Vagina (tissue), 2 donors: ENCODE measurements at regions not wholly inside any gene's neighbourhood (a gene's known extent, or its start where the extent isn't known, plus 50 kb on each side); places are given as distances from the start of the nearest gene placed in this dataset.

Source experiments
- POLR2A ChIP-seq, 2 donors: fragments of 450-650 bp; IDR thresholded peaks; one replicate each; pipeline ENCODE4 v1.6.1; 2017; ENCODE audit warnings: antibody characterized with exemption in 2 of 2, mild to moderate bottlenecking in 2 of 2, moderate library complexity in 2 of 2
- POLR2AphosphoS5 ChIP-seq, 2 donors: sonication (generic); formaldehyde crosslinking; IDR thresholded peaks; one replicate each; pipeline ENCODE4 v1.9.0; 2017; ENCODE audit warnings: antibody characterized with exemption in 2 of 2, mild to moderate bottlenecking in 2 of 2, low read depth in 1 of 2; ENCODE audit not compliant: insufficient read depth in 1 of 2
- TF ChIP-seq, protein P1 (sequence below), 3 experiments: fragments of 450-650 bp in 2 of 3; fragments of 200-600 bp in 1 of 3; sonication (generic) in 1 of 3; IDR thresholded peaks; one replicate each; pipeline ENCODE4 v1.5.1; 2017 to 2019; ENCODE audit warnings: antibody characterized with exemption in 3 of 3, mild to moderate bottlenecking in 2 of 3, moderate library complexity in 2 of 3

GRCh38 chr7:136030867-136031318, 53.7 kb upstream of the MTPN start:
- TF ChIP-seq, protein P1, sequence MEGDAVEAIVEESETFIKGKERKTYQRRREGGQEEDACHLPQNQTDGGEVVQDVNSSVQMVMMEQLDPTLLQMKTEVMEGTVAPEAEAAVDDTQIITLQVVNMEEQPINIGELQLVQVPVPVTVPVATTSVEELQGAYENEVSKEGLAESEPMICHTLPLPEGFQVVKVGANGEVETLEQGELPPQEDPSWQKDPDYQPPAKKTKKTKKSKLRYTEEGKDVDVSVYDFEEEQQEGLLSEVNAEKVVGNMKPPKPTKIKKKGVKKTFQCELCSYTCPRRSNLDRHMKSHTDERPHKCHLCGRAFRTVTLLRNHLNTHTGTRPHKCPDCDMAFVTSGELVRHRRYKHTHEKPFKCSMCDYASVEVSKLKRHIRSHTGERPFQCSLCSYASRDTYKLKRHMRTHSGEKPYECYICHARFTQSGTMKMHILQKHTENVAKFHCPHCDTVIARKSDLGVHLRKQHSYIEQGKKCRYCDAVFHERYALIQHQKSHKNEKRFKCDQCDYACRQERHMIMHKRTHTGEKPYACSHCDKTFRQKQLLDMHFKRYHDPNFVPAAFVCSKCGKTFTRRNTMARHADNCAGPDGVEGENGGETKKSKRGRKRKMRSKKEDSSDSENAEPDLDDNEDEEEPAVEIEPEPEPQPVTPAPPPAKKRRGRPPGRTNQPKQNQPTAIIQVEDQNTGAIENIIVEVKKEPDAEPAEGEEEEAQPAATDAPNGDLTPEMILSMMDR (IDR thresholded peaks at IDR 0.05) = no peak
- TF ChIP-seq POLR2AphosphoS5 (IDR thresholded peaks at IDR 0.05; ENCODE audit: insufficient read depth in 1 of 2, low read depth in 1 of 2) (no peak), POLR2A (IDR thresholded peaks at IDR 0.05) (no peak)
